Stomach smooth muscle (tissue), 2 donors: ENCODE measurements at regions not wholly inside any gene's neighbourhood (a gene's known extent, or its start where the extent isn't known, plus 50 kb on each side); places are given as distances from the start of the nearest gene placed in this dataset.

ENCODE experiments used
- H3K27ac ChIP-seq: one replicate; pipeline ENCODE4 v1.7.0; 2013; ENCODE audit warnings: mild to moderate bottlenecking, low read length, inconsistent platforms
- H3K27me3 ChIP-seq, 2 donors: one replicate each; pipeline ENCODE4 v1.7.0; 2013; ENCODE audit warnings: low read length in 2 of 2; ENCODE audit not compliant: insufficient read depth in 2 of 2, control insufficient read depth in 1 of 2
- H3K36me3 ChIP-seq, 2 donors: one replicate each; pipeline ENCODE4 v1.7.0; 2013; ENCODE audit warnings: low read length in 2 of 2; ENCODE audit not compliant: control insufficient read depth in 2 of 2, insufficient read depth in 2 of 2
- H3K4me1 ChIP-seq: one replicate; pipeline ENCODE4 v1.7.0; 2013; ENCODE audit warnings: low read length; ENCODE audit not compliant: control insufficient read depth, insufficient read depth
- H3K4me3 ChIP-seq, 2 donors: one replicate each; pipeline ENCODE4 v1.7.0; 2013; ENCODE audit warnings: low read length in 2 of 2
- H3K9ac ChIP-seq, 2 donors: one replicate each; pipeline ENCODE4 v1.7.0; 2013; ENCODE audit warnings: low read length in 2 of 2, mild to moderate bottlenecking in 1 of 2
- H3K9me3 ChIP-seq, 2 donors: one replicate each; pipeline ENCODE4 v1.7.0; 2013; ENCODE audit warnings: low read length in 2 of 2; ENCODE audit not compliant: control insufficient read depth in 2 of 2
- donor health status: healthy.
- donor health status: Pancreatic carcinoma.

- H3K36me3 ChIP-seq, result no peaks in the 10 kb centered on the region
- no peaks in the 10 kb centered on the region for H3K9me3 ChIP-seq
- no peak overlapping the region for H3K4me3 ChIP-seq
- no peaks in the 10 kb centered on the region for H3K27me3 ChIP-seq
- no peak overlapping the region for H3K9ac ChIP-seq
- peaks cover 4% of the 10 kb centered on the region for H3K4me1 ChIP-seq
- H3K27ac ChIP-seq, result no peak overlapping the region
Measured at GRCh38 chr21:31414263-31415000, 70.4 kb upstream of the TIAM1 start.

- Histone ChIP-seq H3K9me3 (no peaks in the 10 kb centered on the region), H3K36me3 (no peaks in the 10 kb centered on the region), H3K4me3 (no peak overlapping the region), H3K27me3 (no peaks in the 10 kb centered on the region), H3K27ac (no peak overlapping the region), H3K9ac (no peak overlapping the region), H3K4me1 (peaks cover 6% of the 10 kb centered on the region)
Measured at GRCh38 chr21:31413698-31414097, 69.6 kb upstream of the TIAM1 start.

- no peaks in the 10 kb centered on the region for H3K36me3 ChIP-seq
- H3K9ac ChIP-seq, result no peak overlapping the region
- H3K4me1 ChIP-seq, result peaks cover 9% of the 10 kb centered on the region
- no peaks in the 10 kb centered on the region for H3K27me3 ChIP-seq
- H3K9me3 ChIP-seq, result no peaks in the 10 kb centered on the region
- H3K27ac ChIP-seq, result no peak overlapping the region
- H3K4me3 ChIP-seq, result no peak overlapping the region
Measured at GRCh38 chr21:31410499-31411131, 66.6 kb upstream of the TIAM1 start.

- Histone ChIP-seq H3K36me3 (no peaks in the 10 kb centered on the region), H3K4me1 (peaks cover 9% of the 10 kb centered on the region), H3K9ac (no peak overlapping the region), H3K4me3 (no peak overlapping the region), H3K9me3 (no peaks in the 10 kb centered on the region), H3K27me3 (no peaks in the 10 kb centered on the region), H3K27ac (no peak overlapping the region)
Measured at GRCh38 chr21:31409831-31410487, 65.9 kb upstream of the TIAM1 start.

GRCh38 chr21:31408301-31409088, 64.4 kb upstream of the TIAM1 start:
- H3K9ac ChIP-seq, result no peak overlapping the region
- no peak overlapping the region for H3K27ac ChIP-seq
- no peak overlapping the region for H3K4me3 ChIP-seq
- H3K27me3 ChIP-seq, result no peaks in the 10 kb centered on the region
- peaks cover 9% of the 10 kb centered on the region for H3K4me1 ChIP-seq
- no peaks in the 10 kb centered on the region for H3K9me3 ChIP-seq
- H3K36me3 ChIP-seq, result no peaks in the 10 kb centered on the region

- Histone ChIP-seq H3K9ac (no peak overlapping the region), H3K27ac (no peak overlapping the region), H3K36me3 (no peaks in the 10 kb centered on the region), H3K9me3 (no peaks in the 10 kb centered on the region), H3K4me3 (no peak overlapping the region), H3K27me3 (no peaks in the 10 kb centered on the region), H3K4me1 (peaks cover 9% of the 10 kb centered on the region)
Measured at GRCh38 chr21:31406510-31406909, 62.4 kb upstream of the TIAM1 start.

- H3K4me1 ChIP-seq, result peaks cover 9% of the 10 kb centered on the region
- no peaks in the 10 kb centered on the region for H3K36me3 ChIP-seq
- H3K9ac ChIP-seq, result no peak overlapping the region
- H3K27me3 ChIP-seq, result no peaks in the 10 kb centered on the region
- no peak overlapping the region for H3K4me3 ChIP-seq
- no peak overlapping the region for H3K27ac ChIP-seq
- no peaks in the 10 kb centered on the region for H3K9me3 ChIP-seq
Measured at GRCh38 chr21:31405604-31406003, 61.5 kb upstream of the TIAM1 start.

GRCh38 chr21:31403596-31404333, 59.7 kb upstream of the TIAM1 start:
- Histone ChIP-seq H3K4me3 (no peak overlapping the region), H3K36me3 (no peaks in the 10 kb centered on the region), H3K9ac (no peak overlapping the region), H3K4me1 (peaks cover 3% of the 10 kb centered on the region), H3K27me3 (no peaks in the 10 kb centered on the region), H3K27ac (no peak overlapping the region), H3K9me3 (no peaks in the 10 kb centered on the region)

GRCh38 chr21:31399591-31399990, 55.5 kb upstream of the TIAM1 start:
- Histone ChIP-seq H3K4me1 (no peaks in the 10 kb centered on the region), H3K27me3 (no peaks in the 10 kb centered on the region), H3K36me3 (no peaks in the 10 kb centered on the region), H3K9ac (no peak overlapping the region), H3K4me3 (no peak overlapping the region), H3K9me3 (no peaks in the 10 kb centered on the region), H3K27ac (no peak overlapping the region)

GRCh38 chr21:31398574-31398973, 54.5 kb upstream of the TIAM1 start:
- no peaks in the 10 kb centered on the region for H3K4me1 ChIP-seq
- no peaks in the 10 kb centered on the region for H3K9me3 ChIP-seq
- H3K27me3 ChIP-seq, result no peaks in the 10 kb centered on the region
- no peak overlapping the region for H3K9ac ChIP-seq
- H3K4me3 ChIP-seq, result no peak overlapping the region
- no peaks in the 10 kb centered on the region for H3K36me3 ChIP-seq
- H3K27ac ChIP-seq, result no peak overlapping the region
